Activated CD4-positive, alpha-beta T cell treated with anti-CD3 and anti-CD28 coated beads, Interleukin-2, amount 50 U/mL, for 16 hours (primary cell): ENCODE measurements at regions not wholly inside any gene's neighbourhood (a gene's known extent, or its start where the extent isn't known, plus 50 kb on each side); places are given as distances from the start of the nearest gene placed in this dataset.
"Not testable (repeated sequence)": the region's sequence is repeated elsewhere in the genome, so short reads cannot be mapped to it uniquely, and the experiment has no call there.

ENCODE experiments used
- DNase-seq: peaks from one replicate; pipeline ENCODE4 v3.0.0-alpha.2; 2020

- DNase-seq = no peak
Observed at GRCh38 chr15:19974998-19975397, 566.6 kb downstream of the GOLGA6L6 start.

DNA sequence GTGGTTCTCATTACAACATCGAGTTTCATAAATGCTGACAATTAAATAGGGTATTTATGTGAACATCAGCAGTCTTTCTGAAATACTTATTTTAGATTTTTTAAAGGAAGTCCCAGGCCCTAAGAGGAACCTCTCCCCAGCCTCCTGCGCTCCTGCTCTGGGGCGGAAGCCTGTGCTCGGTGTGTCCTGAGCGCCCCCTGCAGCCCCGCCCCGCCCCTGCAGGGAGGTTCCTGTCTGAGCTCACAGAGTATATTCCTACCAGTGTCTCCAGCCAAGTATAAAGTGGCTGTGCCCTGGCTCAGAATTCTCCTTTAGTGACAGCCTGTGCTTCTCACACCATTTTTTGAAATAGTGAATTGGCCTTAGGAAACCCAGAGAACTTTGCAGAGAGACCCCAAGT lies 567.9 kb downstream of the GOLGA6L6 start:
- peak; percentile 13 for DNase-seq

GRCh38 chr15:19972582-19972981 lies 569.0 kb downstream of the GOLGA6L6 start:
- DNase-seq = peak; percentile 8

DNA sequence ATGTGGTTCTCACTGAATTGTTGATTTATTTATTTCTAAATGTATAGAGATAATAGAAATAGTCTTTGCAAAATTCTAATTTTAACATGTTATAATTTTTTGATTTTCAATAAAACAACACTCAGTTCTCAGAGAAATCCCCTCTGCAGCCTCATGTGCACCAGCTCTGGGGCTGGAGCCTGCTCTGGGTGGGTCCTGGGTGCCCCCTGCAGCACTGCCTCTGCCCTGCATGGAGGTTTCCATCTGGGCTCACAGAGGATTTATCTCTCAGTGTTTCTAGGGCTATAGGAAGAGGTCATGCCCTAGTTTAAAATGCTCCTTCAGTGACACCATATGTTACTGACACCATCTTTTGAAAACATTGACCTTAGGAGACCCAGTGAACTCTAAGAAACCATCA lies 576.0 kb downstream of the GOLGA6L6 start:
- not testable (repeated sequence) for DNase-seq

DNA sequence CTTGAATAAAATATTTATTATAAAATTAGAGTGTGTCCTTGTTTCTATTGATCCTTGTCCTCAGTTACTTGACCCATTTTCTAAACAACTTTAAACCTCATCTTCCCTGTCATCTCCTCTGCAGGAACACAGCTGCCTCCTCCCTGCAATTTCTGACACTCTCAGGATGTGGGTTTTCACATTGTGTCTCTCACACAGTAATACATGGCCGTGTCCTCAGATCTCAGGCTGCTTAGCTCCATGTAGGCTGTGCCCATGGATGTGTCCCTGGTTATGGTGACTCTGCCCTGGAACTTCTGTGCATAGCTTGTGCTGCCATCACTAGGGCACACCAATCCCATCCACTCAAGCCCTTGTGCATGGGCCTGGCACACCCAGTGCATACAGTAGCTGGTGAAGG lies 577.1 kb downstream of the GOLGA6L6 start:
- DNase-seq = not testable (repeated sequence)

DNA sequence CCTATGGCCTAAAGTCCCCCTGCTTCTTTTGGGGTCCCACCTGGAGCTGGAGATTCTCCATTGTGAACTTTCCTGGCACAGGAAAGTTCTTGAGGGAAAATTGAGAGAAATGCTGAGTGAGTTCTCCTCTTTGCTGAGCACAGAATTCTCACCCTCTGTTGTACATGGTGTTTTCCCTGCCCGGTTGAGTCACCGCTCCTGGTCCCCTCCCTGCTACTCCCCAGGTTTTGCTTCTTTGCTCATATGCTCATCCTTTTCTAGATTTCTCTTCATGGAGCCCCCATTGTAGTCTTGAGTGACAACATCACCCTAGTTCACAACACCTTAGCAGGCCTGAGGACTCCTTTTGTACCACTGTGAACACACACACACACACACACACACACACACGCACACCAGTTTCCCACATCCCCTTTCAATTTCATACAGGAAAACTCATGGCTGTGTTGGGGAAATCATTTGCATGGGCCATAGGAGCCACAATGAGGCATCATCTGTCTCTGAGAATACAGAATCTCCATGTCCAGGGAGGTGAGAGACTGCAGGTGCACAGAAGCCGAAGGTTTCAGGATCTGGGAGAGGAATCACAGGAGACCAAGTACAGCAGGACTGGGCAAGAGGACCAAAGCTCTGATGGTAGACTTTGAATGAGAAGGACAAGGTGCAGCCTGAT lies 585.3 kb downstream of the GOLGA6L6 start:
- no peak for DNase-seq

DNA sequence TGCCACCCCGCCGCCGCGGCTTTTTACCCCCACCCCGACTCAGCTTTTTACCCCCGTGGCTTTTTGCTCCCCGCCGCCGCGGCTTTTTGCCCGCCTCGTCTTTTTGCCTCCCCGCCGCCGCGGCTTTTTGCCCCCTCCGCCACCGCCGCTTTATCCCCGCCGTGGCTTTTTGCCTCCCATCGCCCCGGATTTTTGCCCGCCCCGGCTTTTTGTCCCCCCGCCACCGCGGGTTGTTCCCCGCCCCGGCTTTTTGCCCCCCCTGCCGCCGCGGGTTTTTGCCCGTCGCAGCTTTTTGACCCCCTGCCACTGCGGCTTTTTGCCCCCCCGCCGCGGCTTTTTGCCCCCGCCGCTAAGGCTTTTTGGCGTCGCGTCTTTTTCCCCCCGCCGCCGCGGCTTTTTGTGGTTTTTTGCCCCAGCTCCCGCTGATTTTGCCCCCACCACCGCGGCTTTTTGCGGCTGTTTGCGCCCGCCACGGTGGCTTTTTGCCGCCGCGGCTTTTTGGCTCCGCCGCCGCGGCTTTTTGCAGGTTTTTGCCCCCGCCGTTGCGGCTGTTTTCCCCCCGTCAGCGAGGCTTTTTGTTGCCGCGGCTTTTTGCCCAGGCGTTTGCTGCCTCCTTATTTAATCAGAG lies 597.2 kb downstream of the GOLGA6L6 start:
- DNase-seq = no peak

- DNase-seq = no peak
Observed at GRCh38 chr15:19943515-19943914, 598.1 kb downstream of the GOLGA6L6 start.

DNA sequence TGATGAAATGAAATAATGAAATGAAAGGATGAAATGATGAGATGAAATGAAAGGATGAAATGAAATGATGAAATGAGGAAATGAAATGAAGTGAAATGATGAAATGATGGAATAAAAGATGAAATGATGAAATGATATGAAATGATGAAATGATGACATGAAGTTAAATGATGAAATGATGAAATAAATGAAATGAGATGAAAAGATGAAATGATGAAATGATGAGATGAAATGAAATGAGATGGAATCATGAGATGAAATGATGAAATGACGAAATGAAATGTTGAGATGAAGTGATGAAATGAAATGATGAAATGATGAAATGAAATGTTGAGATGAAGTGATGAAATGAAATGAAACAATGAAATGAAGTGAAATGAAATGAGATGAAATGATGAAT lies 638.3 kb downstream of the GOLGA6L6 start:
- not testable (repeated sequence) for DNase-seq

GRCh38 chr15:19902388-19902787 lies 639.2 kb downstream of the GOLGA6L6 start:
- not testable (repeated sequence) for DNase-seq

GRCh38 chr15:19901414-19901813 lies 640.2 kb downstream of the GOLGA6L6 start:
- not testable (repeated sequence) for DNase-seq

DNA sequence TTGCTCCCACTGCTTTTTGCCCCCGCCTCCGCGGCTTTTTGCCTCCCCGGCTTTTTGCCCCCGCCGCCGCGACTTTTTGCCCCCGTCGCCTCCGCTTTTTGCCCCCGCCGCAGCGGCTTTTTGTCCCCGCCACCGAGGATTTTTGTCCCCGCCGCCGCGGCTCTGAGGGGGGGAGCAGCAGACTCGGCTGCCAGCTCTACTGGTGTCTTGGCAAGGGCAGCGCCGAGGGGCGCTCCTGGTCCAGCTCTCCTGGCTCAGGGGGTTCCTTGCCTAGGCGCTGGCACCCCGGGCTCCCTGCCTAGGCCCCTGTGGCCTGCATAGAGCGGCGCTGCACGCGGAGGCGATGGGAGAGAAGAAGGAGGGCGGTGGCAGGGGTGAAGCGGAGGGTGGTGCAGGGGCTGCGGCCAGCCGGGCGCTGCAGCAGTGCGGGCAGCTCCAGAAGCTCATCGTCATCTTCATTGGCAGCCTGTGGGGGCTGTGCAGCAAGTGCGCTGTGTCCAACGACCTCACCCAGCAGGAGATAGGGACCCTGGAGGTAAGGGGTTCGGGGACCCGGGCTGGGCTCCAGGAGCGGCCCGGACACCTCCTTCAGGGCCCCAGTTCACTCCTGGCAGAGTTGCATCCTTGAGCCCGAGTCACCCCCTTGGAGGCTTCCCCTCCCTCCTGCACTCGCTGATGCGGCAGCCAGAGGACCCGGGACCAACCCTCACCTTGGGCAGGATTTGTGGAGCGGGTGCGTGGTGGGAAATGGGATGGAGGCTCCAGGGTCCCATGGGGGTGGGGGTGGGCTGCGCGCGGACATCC lies 642.4 kb downstream of the GOLGA6L6 start:
- no peak for DNase-seq

- DNase-seq = not testable (repeated sequence)
Observed at GRCh38 chr15:19888811-19889210, 652.8 kb downstream of the GOLGA6L6 start.

GRCh38 chr15:19844061-19844460 lies 697.5 kb downstream of the GOLGA6L6 start:
- DNase-seq = not testable (repeated sequence)
